Astrocyte of the cerebellum (primary cell): ENCODE measurements at regions not wholly inside any gene's neighbourhood (a gene's known extent, or its start where the extent isn't known, plus 50 kb on each side); places are given as distances from the start of the nearest gene placed in this dataset.

Source experiments
- DNase-seq: peaks from one replicate; pipeline ENCODE4 v3.0.0-alpha.2; 2011; ENCODE audit warnings: low read depth
- H3K4me3 ChIP-seq: 2 replicates; pipeline ENCODE4 v1.5.1; 2011; ENCODE audit warnings: mild to moderate bottlenecking, low read depth, low read length, moderate library complexity
- CTCF ChIP-seq: IDR thresholded peaks from 2 replicates; pipeline ENCODE4 v1.5.1; 2012; ENCODE audit warnings: low read length, low read depth, moderate library complexity, mild to moderate bottlenecking; ENCODE audit errors: missing control alignments
- in situ Hi-C: cut with HindIII; loops from 2 replicates; pipeline ENCODE4 v1.10.0; 2017; ENCODE audit warnings: low sequenced_read_pairs

GRCh38 chr18:56393870-56394269, 244.5 kb downstream of the TXNL1 start:
- no peak overlapping the region for H3K4me3 ChIP-seq
- TF ChIP-seq CTCF = no peak
- DNase-seq = no peak
- in situ Hi-C loops = no loop called here

- no peak for DNase-seq
- in situ Hi-C loops = no loop called here
- TF ChIP-seq CTCF = no peak
Observed at GRCh38 chr18:56391931-56392590, 246.3 kb downstream of the TXNL1 start.

GRCh38 chr18:56390626-56391025, 247.8 kb downstream of the TXNL1 start:
- in situ Hi-C loops = no loop called here
- H3K4me3 ChIP-seq = no peak overlapping the region
- no peak for TF ChIP-seq CTCF
- no peak for DNase-seq

More at GRCh38 chr18:56391931-56392590, 246.3 kb downstream of the TXNL1 start:
- no peak overlapping the region for H3K4me3 ChIP-seq

DNA sequence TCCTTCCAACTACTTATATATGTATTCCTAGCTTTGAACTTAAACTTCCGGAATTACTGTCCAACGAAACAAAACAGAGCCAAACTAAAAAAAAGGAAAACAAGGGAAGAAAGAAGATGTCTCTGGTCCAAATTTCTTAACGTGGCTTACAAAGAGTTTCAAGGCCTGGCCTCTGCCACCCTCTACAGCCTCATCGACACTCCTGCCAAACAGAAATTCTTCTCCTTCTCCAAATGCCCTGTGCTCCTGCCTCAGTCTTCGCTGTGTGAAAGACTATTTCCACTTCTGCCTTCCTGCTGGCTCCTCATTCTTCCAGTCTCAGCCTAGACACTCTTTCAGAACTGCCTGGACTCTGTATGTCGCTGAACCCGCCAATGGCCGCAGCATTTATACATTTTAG, 249.2 kb downstream of the TXNL1 start:
- DNase-seq = no peak
- in situ Hi-C loops = no loop called here
- no peak for TF ChIP-seq CTCF
- no peak overlapping the region for H3K4me3 ChIP-seq

GRCh38 chr18:56388571-56388970, 249.8 kb downstream of the TXNL1 start:
- in situ Hi-C loops = no loop called here

GRCh38 chr18:56386856-56387255, 251.5 kb downstream of the TXNL1 start:
- no peak for TF ChIP-seq CTCF
- H3K4me3 ChIP-seq = no peak overlapping the region
- DNase-seq = no peak
- in situ Hi-C loops = no loop called here

More at GRCh38 chr18:56388571-56388970, 249.8 kb downstream of the TXNL1 start:
- no peak for DNase-seq
- no peak for TF ChIP-seq CTCF
- H3K4me3 ChIP-seq = no peak overlapping the region
